GM12878 (cell line): ENCODE measurements at regions not wholly inside any gene's neighbourhood (a gene's known extent, or its start where the extent isn't known, plus 50 kb on each side); places are given as distances from the start of the nearest gene placed in this dataset.
"Not testable (repeated sequence)": the region's sequence is repeated elsewhere in the genome, so short reads cannot be mapped to it uniquely, and the experiment has no call there.

Source experiments
- ATAC-seq: fragments of 200-7000 bp; cut with Tn5 transposase; 3 replicates; pipeline ENCODE4 v1.9.1; 2020; ENCODE audit warnings: mild to moderate bottlenecking, moderate library complexity
- BruUV-seq: library from RNA; stranded (reverse); fragments of 400-500 nt; replicated peaks from 2 replicates; lab custom pipeline; 2021; lab: Mats Ljungman, UMichigan
- CTCF ChIA-PET: fragments of 300-600 bp; sonication (Branson Sonifier 250); formaldehyde crosslinking; extraction: SDS; loops from one replicate; lab custom pipeline; 2021; ENCODE audit warnings: inconsistent platforms; lab: Yijun Ruan, JAX
- POLR2A ChIA-PET: fragments of 350-600 bp; formaldehyde crosslinking; extraction: SDS; loops from one replicate; lab custom pipeline; 2021; ENCODE audit warnings: inconsistent platforms; lab: Charles Lee
- RAD21 ChIA-PET: fragments of 300-600 bp; sonication (Branson Sonifier 250); formaldehyde crosslinking; loops from one replicate; lab custom pipeline; 2023; ENCODE audit warnings: antibody characterized with exemption; ENCODE audit not compliant: unreplicated experiment; lab: Charles Lee
- SMC1A ChIA-PET: fragments of 300-600 bp; sonication (Branson Sonifier 250); formaldehyde crosslinking; loops from one replicate; lab custom pipeline; 2023; ENCODE audit not compliant: unreplicated experiment, uncharacterized antibody; lab: Charles Lee
- DNase-seq: peaks from one replicate; pipeline ENCODE4 v3.0.0-alpha.2; 2011; ENCODE audit warnings: low read depth, low spot score
- FAIRE-seq: peaks from 3 replicates; lab custom pipeline; 2011; peaks lifted over from hg19 to GRCh38; lab: Jason Lieb, UNC
- H2AFZ ChIP-seq: 2 replicates; pipeline ENCODE4 v1.6.0; 2011; ENCODE audit warnings: low read depth, low read length, control low read depth; ENCODE audit not compliant: control insufficient read depth
- H3K27ac ChIP-seq: 2 replicates; pipeline ENCODE4 v1.5.1; 2011; ENCODE audit warnings: control low read depth; ENCODE audit not compliant: control insufficient read depth, insufficient read depth
- H3K27me3 ChIP-seq, 2 experiments: replicated peaks in 1 of 2; 2 replicates each; pipeline versions ENCODE4 v1.6.0 to v1.6.1; 2011; ENCODE audit warnings: low read length in 1 of 2; ENCODE audit not compliant: control insufficient read depth in 2 of 2, insufficient read depth in 2 of 2
- H3K36me3 ChIP-seq, 2 experiments: 2 replicates each; pipeline ENCODE4 v1.5.1; 2011; ENCODE audit warnings: low read length in 1 of 2; ENCODE audit not compliant: control insufficient read depth in 2 of 2, insufficient read depth in 2 of 2
- H3K4me1 ChIP-seq: 2 replicates; pipeline ENCODE4 v1.6.1; 2011; ENCODE audit warnings: mild to moderate bottlenecking, low read length, moderate library complexity, mixed read lengths; ENCODE audit not compliant: control insufficient read depth, insufficient read depth
- H3K4me2 ChIP-seq: 2 replicates; pipeline ENCODE4 v1.6.0; 2011; ENCODE audit warnings: control low read depth; ENCODE audit not compliant: control insufficient read depth, insufficient read depth
- H3K4me3 ChIP-seq: fragments of 200-600 bp; sonication (generic); 2 replicates; pipeline ENCODE4 v1.5.1; 2016
- H3K79me2 ChIP-seq: 2 replicates; pipeline ENCODE4 v1.6.0; 2011; ENCODE audit warnings: low read length; ENCODE audit not compliant: control insufficient read depth, insufficient read depth
- H3K9ac ChIP-seq: 2 replicates; pipeline ENCODE4 v1.8.0; 2011; ENCODE audit warnings: low read length, control low read depth, mixed read lengths; ENCODE audit not compliant: control insufficient read depth, insufficient read depth
- H3K9me3 ChIP-seq: replicated peaks from 3 replicates; pipeline ENCODE4 v1.5.1; 2011; ENCODE audit warnings: mild to moderate bottlenecking, low read length; ENCODE audit not compliant: control insufficient read depth, insufficient read depth
- H4K20me1 ChIP-seq: 2 replicates; pipeline ENCODE4 v1.6.0; 2011; ENCODE audit not compliant: control insufficient read depth, insufficient read depth
- E2F4 ChIP-seq: IDR thresholded peaks from 2 replicates; pipeline ENCODE4 v1.6.1; 2012; ENCODE audit warnings: low read depth, low read length, improper control_type of control experiment
- NFYB ChIP-seq: IDR thresholded peaks from 2 replicates; pipeline ENCODE4 v1.6.1; 2011; ENCODE audit warnings: low read depth, mild to moderate bottlenecking, low read length, improper control_type of control experiment, moderate library complexity; ENCODE audit not compliant: insufficient read depth
- NRF1 ChIP-seq: conservative IDR thresholded peaks from 2 replicates; pipeline ENCODE4 v1.6.1; 2011; ENCODE audit warnings: mild to moderate bottlenecking, low read depth, low read length, improper control_type of control experiment
- PAX5 ChIP-seq: IDR thresholded peaks from 2 replicates; pipeline ENCODE4 v1.6.1; 2011; ENCODE audit warnings: low read depth, low read length, borderline replicate concordance
- POLR2AphosphoS5 ChIP-seq: IDR thresholded peaks from 2 replicates; pipeline ENCODE4 v1.6.1; 2011; ENCODE audit warnings: mild to moderate bottlenecking, low read length, inconsistent platforms
- SREBF1 ChIP-seq: IDR thresholded peaks from 2 replicates; pipeline ENCODE4 v1.6.1; 2012; ENCODE audit warnings: mild to moderate bottlenecking, low read length
- ZBTB11 ChIP-seq: fragments of 450-650 bp; formaldehyde crosslinking; IDR thresholded peaks from 2 replicates; pipeline ENCODE4 v1.5.0; 2022; ENCODE audit warnings: mild to moderate bottlenecking, missing genetic modification characterization
- ZNF622 ChIP-seq: fragments of 450-650 bp; IDR thresholded peaks from 2 replicates; pipeline ENCODE4 v1.6.1; 2017; ENCODE audit warnings: mild to moderate bottlenecking, inconsistent platforms
- WGBS: methylation state at CpG from one replicate; pipeline ENCODE4 v1.1.6; 2016; ENCODE audit warnings: low lambda C conversion rate; ENCODE audit not compliant: insufficient replicate concordance, insufficient coverage; ENCODE audit errors: missing lambda C conversion rate; 5-methylcytosine and 5-hydroxymethylcytosine counted together
- in situ Hi-C: fragments of 300-500 bp; cut with MboI; formaldehyde crosslinking; loops from 9 replicates; pipeline ENCODE4 v1.14.3; 2018; ENCODE audit warnings: mixed read lengths
- intact Hi-C: fragments of 100-400 bp; cut with micrococcal nuclease; formaldehyde crosslinking; loops from one replicate; pipeline ENCODE4 v1.14.2; 2022; ENCODE audit not compliant: unreplicated experiment

- Histone ChIP-seq H3K79me2 (no peaks in the 10 kb centered on the region), H3K4me3 (no peak overlapping the region), H4K20me1 (no peaks in the 10 kb centered on the region), H3K9me3 (no peaks in the 10 kb centered on the region), H3K27ac (no peak overlapping the region), H3K9ac (no peak overlapping the region), H3K4me2 (no peak overlapping the region), H3K27me3 (no peaks in the 10 kb centered on the region), H2AFZ (no peak overlapping the region), H3K36me3 (no peaks in the 10 kb centered on the region), H3K4me1 (no peaks in the 10 kb centered on the region)
- intact Hi-C loops: no loop called here
- ATAC-seq: no peak
- ChIA-PET SMC1A (no interaction called here), POLR2A (no interaction called here), RAD21 (no interaction called here), CTCF (no interaction called here)
- DNase-seq: no peak
- no TSS peak for BruUV-seq
- FAIRE-seq: no peak
- TF ChIP-seq SREBF1 (no peak), ZBTB11 (no peak), E2F4 (no peak), NRF1 (no peak), ZNF622 (no peak), NFYB (no peak), POLR2AphosphoS5 (no peak), PAX5 (no peak)
- TF ChIP-seq, all 136 proteins: peak for 0
- in situ Hi-C loops: no loop called here
Observed at GRCh38 chr4:116537828-116538227, 547.5 kb downstream of the TRAM1L1 start.

- H3K4me3 ChIP-seq, CTCF ChIA-PET, H3K9ac ChIP-seq, H2AFZ ChIP-seq, H3K27ac ChIP-seq, BruUV-seq, ATAC-seq, in situ Hi-C loops, DNase-seq, H3K4me2 ChIP-seq, H3K36me3 ChIP-seq, H4K20me1 ChIP-seq, H3K27me3 ChIP-seq, H3K9me3 ChIP-seq, intact Hi-C loops, H3K4me1 ChIP-seq, RAD21 ChIA-PET, H3K79me2 ChIP-seq, POLR2A ChIA-PET, FAIRE-seq: not testable (repeated sequence)
- SMC1A ChIA-PET: interaction anchor here (1.2 kb wide), 1 partner anchor 9 kb away, joined by 3 read pairs; no protein-coding TSS in a partner anchor
- 46% methylated on average over 6 of the region's 6 CpGs for WGBS
Observed at GRCh38 chr4:116536024-116536423, 549.4 kb downstream of the TRAM1L1 start.
